ENCODE measurements at regions not wholly inside any gene's neighbourhood (a gene's known extent, or its start where the extent isn't known, plus 50 kb on each side); places are given as distances from the start of the nearest gene placed in this dataset.
"Not testable (repeated sequence)": the region's sequence is repeated elsewhere in the genome, so short reads cannot be mapped to it uniquely, and the experiment has no call there.

- no peaks in the 10 kb centered on the region for H3K4me1 ChIP-seq
- ATAC-seq, result no peak
- no peak for DNase-seq
- no peaks in the 10 kb centered on the region for H3K36me3 ChIP-seq
- no peak overlapping the region for H3K4me3 ChIP-seq
- no peaks in the 10 kb centered on the region for H3K9me3 ChIP-seq
- H3K27ac ChIP-seq, result peak overlapping the region; percentile 14
- no peak for TF ChIP-seq CTCF (IDR thresholded peaks at IDR 0.05)
- H3K27me3 ChIP-seq (ENCODE audit: low read depth), result no peaks in the 10 kb centered on the region
- intact Hi-C loops (cut with DNase I), result no loop called here
These were observed 63.3 kb upstream of the RELL1 start for GRCh38 chr4:37749398-37749988.

- Histone ChIP-seq H3K27ac (no peak overlapping the region), H3K27me3 (ENCODE audit: low read depth) (no peaks in the 10 kb centered on the region), H3K4me1 (no peaks in the 10 kb centered on the region), H3K36me3 (no peaks in the 10 kb centered on the region), H3K9me3 (no peaks in the 10 kb centered on the region), H3K4me3 (no peak overlapping the region)
- no peak for TF ChIP-seq CTCF (IDR thresholded peaks at IDR 0.05)
- ATAC-seq (no peak), DNase-seq (no peak)
- intact Hi-C loops (cut with DNase I), result no loop called here
These were observed 62.3 kb upstream of the RELL1 start for GRCh38 chr4:37748485-37748884.

DNA sequence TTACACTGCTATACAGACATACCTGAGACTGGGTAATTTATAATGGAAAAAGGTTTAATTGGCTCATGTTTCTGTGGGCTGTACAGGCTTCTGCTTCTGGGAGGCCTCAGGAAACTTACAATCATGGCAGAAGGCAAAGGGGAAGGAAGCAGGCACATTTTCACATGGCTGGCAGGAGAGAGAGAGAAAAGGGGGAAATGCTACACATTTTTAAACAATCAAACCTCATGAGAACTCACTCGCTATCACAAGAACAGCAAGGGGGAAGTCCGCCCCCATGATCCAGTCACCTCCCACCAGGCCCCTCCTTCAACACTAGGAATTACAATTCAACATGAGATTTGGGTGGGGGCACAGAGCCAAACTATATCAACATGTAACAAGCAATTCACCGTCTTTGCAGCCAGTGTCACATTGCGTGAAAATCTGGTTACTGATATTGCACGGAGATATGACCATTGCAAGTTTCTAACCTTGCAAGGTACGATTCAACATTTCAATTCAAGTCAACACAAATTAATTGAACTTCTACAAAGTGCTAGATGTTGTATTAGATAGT is 61.7 kb upstream of the RELL1 start:
- no peak overlapping the region for H3K4me3 ChIP-seq
- no peak overlapping the region for H3K27ac ChIP-seq
- no peaks in the 10 kb centered on the region for H3K9me3 ChIP-seq
- no peak for TF ChIP-seq CTCF (IDR thresholded peaks at IDR 0.05)
- intact Hi-C loops (cut with DNase I), result no loop called here
- ATAC-seq (no peak), DNase-seq (no peak)
- H3K36me3 ChIP-seq, result no peaks in the 10 kb centered on the region
- H3K27me3 ChIP-seq (ENCODE audit: low read depth), result no peaks in the 10 kb centered on the region
- H3K4me1 ChIP-seq, result no peaks in the 10 kb centered on the region

- ATAC-seq; H3K4me1 ChIP-seq; H3K36me3 ChIP-seq; H3K27ac ChIP-seq; H3K9me3 ChIP-seq; DNase-seq; intact Hi-C loops (cut with DNase I); H3K4me3 ChIP-seq; H3K27me3 ChIP-seq (ENCODE audit: low read depth): not testable (repeated sequence)
These were observed 60.7 kb upstream of the RELL1 start for GRCh38 chr4:37746852-37747251.

DNA sequence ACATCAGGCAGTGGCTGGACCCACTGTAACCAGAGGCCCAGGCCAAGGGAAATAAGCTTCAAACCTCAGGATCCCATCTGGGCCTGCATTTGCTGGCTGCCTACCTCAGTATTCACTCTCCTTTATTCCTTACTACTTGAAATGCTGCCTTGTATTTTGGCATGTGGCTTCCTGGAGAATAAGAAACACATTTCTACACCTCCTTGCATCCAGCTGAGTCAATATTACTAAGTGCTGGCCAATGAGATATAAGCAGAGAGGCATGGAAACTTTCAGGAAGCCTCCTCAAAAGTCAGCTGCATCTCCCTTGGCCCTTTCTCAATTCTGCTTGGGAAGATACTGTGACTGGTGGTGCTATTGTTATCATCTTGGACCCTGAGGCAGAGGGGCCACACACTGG is 59.8 kb upstream of the RELL1 start:
- DNase-seq, result no peak
- no peak for ATAC-seq
- Histone ChIP-seq H3K27ac (no peak overlapping the region), H3K9me3 (no peaks in the 10 kb centered on the region), H3K4me1 (no peaks in the 10 kb centered on the region), H3K27me3 (ENCODE audit: low read depth) (no peaks in the 10 kb centered on the region), H3K4me3 (no peak overlapping the region), H3K36me3 (no peaks in the 10 kb centered on the region)
- TF ChIP-seq CTCF (IDR thresholded peaks at IDR 0.05), result no peak
- intact Hi-C loops (cut with DNase I), result no loop called here

DNA sequence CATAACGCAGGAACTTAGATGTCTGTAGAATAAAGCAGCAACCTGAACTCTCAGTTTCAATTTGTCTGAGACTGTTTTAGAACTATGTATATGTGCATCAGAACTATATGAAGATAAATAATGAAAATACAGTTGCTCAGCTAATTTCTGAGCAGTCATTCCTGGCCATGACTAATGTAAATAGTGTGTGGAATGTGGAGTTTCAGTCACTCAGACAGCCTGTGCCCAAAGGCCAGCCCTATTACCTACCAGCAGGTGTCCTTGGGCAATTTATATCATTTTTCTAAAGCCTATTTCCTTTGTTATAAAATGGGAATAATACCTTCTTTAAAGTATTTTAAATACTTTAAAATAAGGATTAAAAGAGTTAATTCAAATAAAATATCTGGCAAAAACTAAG is 56.0 kb upstream of the RELL1 start:
- H3K9me3 ChIP-seq, result no peaks in the 10 kb centered on the region
- DNase-seq, result no peak
- intact Hi-C loops (cut with DNase I), result no loop called here
- H3K36me3 ChIP-seq, result no peaks in the 10 kb centered on the region
- H3K4me3 ChIP-seq, result no peak overlapping the region
- TF ChIP-seq CTCF (IDR thresholded peaks at IDR 0.05), result no peak
- H3K27me3 ChIP-seq (ENCODE audit: low read depth), result no peaks in the 10 kb centered on the region
- ATAC-seq, result peak in 1 of 2 donors; percentile 76
- no peaks in the 10 kb centered on the region for H3K4me1 ChIP-seq
- H3K27ac ChIP-seq, result no peak overlapping the region
